ENCODE measurements at regions not wholly inside any gene's neighbourhood (a gene's known extent, or its start where the extent isn't known, plus 50 kb on each side); places are given as distances from the start of the nearest gene placed in this dataset.

- Histone ChIP-seq H4K20me1 (ENCODE audit: insufficient read depth, low read length) (no peaks in the 10 kb centered on the region), H3K79me2 (ENCODE audit: insufficient read depth, low read length) (no peaks in the 10 kb centered on the region), H3K9me3 (replicated peaks in 1 of 2; ENCODE audit: control insufficient read depth in 1 of 2, insufficient read depth in 1 of 2, low read length in 2 of 2) (peaks cover 0 to 6% of the 10 kb centered on the region in 2 donors), H3K27me3 (ENCODE audit: control insufficient read depth in 2 of 2, insufficient read depth in 2 of 2, low read length in 2 of 2) (no peaks in the 10 kb centered on the region), H3K4me3 (replicated peaks in 1 of 3; ENCODE audit: low read depth in 2 of 3, low read length in 3 of 3) (no peak overlapping the region), H3K4me2 (replicated peaks; ENCODE audit: extremely low read depth, low read length, poor library complexity, severe bottlenecking) (no peak overlapping the region), H3K27ac (ENCODE audit: low read depth in 1 of 2, low read length in 2 of 2) (no peak overlapping the region), H3K4me1 (ENCODE audit: control insufficient read depth in 1 of 2, insufficient read depth in 2 of 2, low read length in 2 of 2) (no peaks in the 10 kb centered on the region), H2AFZ (ENCODE audit: insufficient read depth, low read depth, low read length, poor library complexity, severe bottlenecking) (no peak overlapping the region), H3K9ac (ENCODE audit: insufficient read depth, low read length, poor library complexity, severe bottlenecking) (no peak overlapping the region), H3K36me3 (replicated peaks in 1 of 2; ENCODE audit: control insufficient read depth in 1 of 2, insufficient read depth in 2 of 2, low read length in 2 of 2) (no peaks in the 10 kb centered on the region)
- TF ChIP-seq CTCF (IDR thresholded peaks at IDR 0.05): no peak
- DNase-seq: no peak
- Mint-ChIP-seq H3K27ac (no peak overlapping the region), H3K4me3 (no peak overlapping the region), H3K27me3 (ENCODE audit: low read depth in 3 of 3) (no peaks in the 10 kb centered on the region), H3K4me1 (no peaks in the 10 kb centered on the region), H3K36me3 (no peaks in the 10 kb centered on the region), H3K9me3 (peaks cover 5 to 21% (median 11%) of the 10 kb centered on the region in 7 donors)
- 71% methylated on average over 12 of the region's 20 CpGs for WGBS (ENCODE audit: insufficient coverage)
- intact Hi-C loops (cut with micrococcal nuclease): no loop called here
These were observed 599.0 kb downstream of the RAB28 start for GRCh38 chr4:12884846-12885796.

GRCh38 chr4:12881945-12882584 is 602.1 kb downstream of the RAB28 start:
- intact Hi-C loops (cut with micrococcal nuclease): no loop called here

More at GRCh38 chr4:12881945-12882584, 602.1 kb downstream of the RAB28 start:
- Mint-ChIP-seq H3K27ac (no peak overlapping the region), H3K4me3 (no peak overlapping the region), H3K4me1 (no peaks in the 10 kb centered on the region), H3K9me3 (peaks cover 4 to 14% (median 9%) of the 10 kb centered on the region in 7 donors), H3K36me3 (no peaks in the 10 kb centered on the region), H3K27me3 (ENCODE audit: low read depth in 3 of 3) (peaks cover 0 to 2% (median 0%) of the 10 kb centered on the region in 3 donors)
- TF ChIP-seq CTCF (IDR thresholded peaks at IDR 0.05): no peak
- H3K36me3 ChIP-seq (replicated peaks in 1 of 2; ENCODE audit: control insufficient read depth in 1 of 2, insufficient read depth in 2 of 2, low read length in 2 of 2): no peaks in the 10 kb centered on the region
- no peak overlapping the region for H3K9ac ChIP-seq (ENCODE audit: insufficient read depth, low read length, poor library complexity, severe bottlenecking)
- H3K27ac ChIP-seq (ENCODE audit: low read depth in 1 of 2, low read length in 2 of 2): no peak overlapping the region
- DNase-seq: no peak
- H3K4me2 ChIP-seq (replicated peaks; ENCODE audit: extremely low read depth, low read length, poor library complexity, severe bottlenecking): no peak overlapping the region
- H2AFZ ChIP-seq (ENCODE audit: insufficient read depth, low read depth, low read length, poor library complexity, severe bottlenecking): no peak overlapping the region
- no peaks in the 10 kb centered on the region for H3K27me3 ChIP-seq (ENCODE audit: control insufficient read depth in 2 of 2, insufficient read depth in 2 of 2, low read length in 2 of 2)
- peaks cover 0 to 6% of the 10 kb centered on the region in 2 donors for H3K9me3 ChIP-seq (replicated peaks in 1 of 2; ENCODE audit: control insufficient read depth in 1 of 2, insufficient read depth in 1 of 2, low read length in 2 of 2)
- H3K4me3 ChIP-seq (replicated peaks in 1 of 3; ENCODE audit: low read depth in 2 of 3, low read length in 3 of 3): no peak overlapping the region
- WGBS (ENCODE audit: insufficient coverage): 75% methylated on average over 1 of the region's 3 CpGs
- no peaks in the 10 kb centered on the region for H3K79me2 ChIP-seq (ENCODE audit: insufficient read depth, low read length)
- no peaks in the 10 kb centered on the region for H3K4me1 ChIP-seq (ENCODE audit: control insufficient read depth in 1 of 2, insufficient read depth in 2 of 2, low read length in 2 of 2)
- H4K20me1 ChIP-seq (ENCODE audit: insufficient read depth, low read length): no peaks in the 10 kb centered on the region
